NCI-H2227 (cell line): ENCODE measurements at regions not wholly inside any gene's neighbourhood (a gene's known extent, or its start where the extent isn't known, plus 50 kb on each side); places are given as distances from the start of the nearest gene placed in this dataset.

Experiments
- DNase-seq: peaks from one replicate; lab custom pipeline; 2025; ENCODE audit not compliant: unreplicated experiment; lab: John Stamatoyannopoulos, UW

- no peak for DNase-seq
These were observed 260.6 kb upstream of the ANKRD55 start for GRCh38 chr5:56493766-56494165.

- no peak for DNase-seq
These were observed 260.2 kb upstream of the ANKRD55 start for GRCh38 chr5:56493308-56493707.

GRCh38 chr5:56492812-56493211 is 259.7 kb upstream of the ANKRD55 start:
- DNase-seq, result no peak

GRCh38 chr5:56490971-56491468 is 257.9 kb upstream of the ANKRD55 start:
- no peak for DNase-seq

GRCh38 chr5:56489272-56489671 is 256.1 kb upstream of the ANKRD55 start:
- DNase-seq, result no peak

- DNase-seq, result no peak
These were observed 254.5 kb upstream of the ANKRD55 start for GRCh38 chr5:56487528-56488115.

GRCh38 chr5:56482363-56482762 is 249.2 kb upstream of the ANKRD55 start:
- no peak for DNase-seq

GRCh38 chr5:56481428-56482357 is 248.6 kb upstream of the ANKRD55 start:
- DNase-seq, result peak; percentile 14

- peak; percentile 2 for DNase-seq
These were observed 247.7 kb upstream of the ANKRD55 start for GRCh38 chr5:56480705-56481427.

- no peak for DNase-seq
These were observed 247.1 kb upstream of the ANKRD55 start for GRCh38 chr5:56480078-56480704.

- no peak for DNase-seq
These were observed 246.6 kb upstream of the ANKRD55 start for GRCh38 chr5:56479696-56480077.

GRCh38 chr5:56479126-56479525 is 246.0 kb upstream of the ANKRD55 start:
- no peak for DNase-seq

GRCh38 chr5:56478062-56478461 is 244.9 kb upstream of the ANKRD55 start:
- DNase-seq, result no peak

GRCh38 chr5:56476487-56476856 is 243.3 kb upstream of the ANKRD55 start:
- DNase-seq, result no peak

GRCh38 chr5:56475689-56476486 is 242.8 kb upstream of the ANKRD55 start:
- no peak for DNase-seq

GRCh38 chr5:56471707-56472106 is 238.6 kb upstream of the ANKRD55 start:
- DNase-seq, result no peak

GRCh38 chr5:56470007-56470406 is 236.9 kb upstream of the ANKRD55 start:
- no peak for DNase-seq

- no peak for DNase-seq
These were observed 235.1 kb upstream of the ANKRD55 start for GRCh38 chr5:56468277-56468676.

- no peak for DNase-seq
These were observed 234.1 kb upstream of the ANKRD55 start for GRCh38 chr5:56467176-56467717.

- no peak for DNase-seq
These were observed 233.1 kb upstream of the ANKRD55 start for GRCh38 chr5:56466136-56466816.
